SK-N-SH (cell line): ENCODE measurements at regions not wholly inside any gene's neighbourhood (a gene's known extent, or its start where the extent isn't known, plus 50 kb on each side); places are given as distances from the start of the nearest gene placed in this dataset.

Experiments
- CTCF ChIP-seq: fragments of 200-600 bp; sonication (generic); IDR thresholded peaks from 2 replicates; pipeline ENCODE4 v1.6.1; 2017; ENCODE audit warnings: antibody characterized with exemption, mild to moderate bottlenecking, moderate library complexity
- ELF1 ChIP-seq: IDR thresholded peaks from 2 replicates; pipeline ENCODE4 v1.4.0; 2012
- EP300 ChIP-seq, 2 experiments: IDR thresholded peaks; 2 replicates each; pipeline versions ENCODE4 v1.4.0 to v1.6.1; 2012; ENCODE audit warnings: borderline replicate concordance in 1 of 2, low read depth in 1 of 2, low read length in 1 of 2
- FOXJ3 ChIP-seq: sonication (generic); formaldehyde crosslinking; IDR thresholded peaks from 2 replicates; pipeline ENCODE4 v1.5.1; 2020; ENCODE audit warnings: mild to moderate bottlenecking, missing genetic modification reagents
- NFIC ChIP-seq: IDR thresholded peaks from 2 replicates; pipeline ENCODE4 v1.4.0; 2012; ENCODE audit warnings: borderline replicate concordance
- PBX3 ChIP-seq: IDR thresholded peaks from 2 replicates; pipeline ENCODE4; 2012
- REST ChIP-seq: IDR thresholded peaks from 2 replicates; pipeline ENCODE4 v1.6.1; 2012; ENCODE audit warnings: mild to moderate bottlenecking, low read depth, low read length, moderate library complexity
- SIN3A ChIP-seq: IDR thresholded peaks from 2 replicates; pipeline ENCODE4 v1.6.1; 2012; ENCODE audit warnings: low read depth, mild to moderate bottlenecking, low read length, moderate library complexity, borderline replicate concordance
- SMC3 ChIP-seq: IDR thresholded peaks from 2 replicates; pipeline ENCODE4 v1.6.1; 2012; ENCODE audit warnings: low read depth, low read length, improper control_type of control experiment
- TAF1 ChIP-seq: IDR thresholded peaks from 2 replicates; pipeline ENCODE4 v1.6.1; 2012; ENCODE audit warnings: low read depth, mild to moderate bottlenecking, low read length, moderate library complexity, borderline replicate concordance
- TCF12 ChIP-seq: IDR thresholded peaks from 2 replicates; pipeline ENCODE4 v1.4.0; 2012

- no peak for TF ChIP-seq TCF12
- TF ChIP-seq NFIC: no peak
- TF ChIP-seq SIN3A: no peak
- no peak for TF ChIP-seq TAF1
- TF ChIP-seq FOXJ3: no peak
- no peak for TF ChIP-seq ELF1
- no peak for TF ChIP-seq CTCF
- TF ChIP-seq REST: no peak
- no peak for TF ChIP-seq EP300 (IDR thresholded peaks at IDR 0.05; ENCODE audit: borderline replicate concordance in 1 of 2, low read depth in 1 of 2, low read length in 1 of 2)
- no peak for TF ChIP-seq SMC3
- no peak for TF ChIP-seq PBX3
These were observed 765.8 kb upstream of the TPTE start for GRCh38 chr21:9755611-9756010.
